GM19238 (cell line): ENCODE measurements at regions not wholly inside any gene's neighbourhood (a gene's known extent, or its start where the extent isn't known, plus 50 kb on each side); places are given as distances from the start of the nearest gene placed in this dataset.

ENCODE experiments used
- DNase-seq: peaks from one replicate; pipeline ENCODE4 v3.0.0; 2011; ENCODE audit warnings: low spot score; ENCODE audit not compliant: insufficient read length

DNA sequence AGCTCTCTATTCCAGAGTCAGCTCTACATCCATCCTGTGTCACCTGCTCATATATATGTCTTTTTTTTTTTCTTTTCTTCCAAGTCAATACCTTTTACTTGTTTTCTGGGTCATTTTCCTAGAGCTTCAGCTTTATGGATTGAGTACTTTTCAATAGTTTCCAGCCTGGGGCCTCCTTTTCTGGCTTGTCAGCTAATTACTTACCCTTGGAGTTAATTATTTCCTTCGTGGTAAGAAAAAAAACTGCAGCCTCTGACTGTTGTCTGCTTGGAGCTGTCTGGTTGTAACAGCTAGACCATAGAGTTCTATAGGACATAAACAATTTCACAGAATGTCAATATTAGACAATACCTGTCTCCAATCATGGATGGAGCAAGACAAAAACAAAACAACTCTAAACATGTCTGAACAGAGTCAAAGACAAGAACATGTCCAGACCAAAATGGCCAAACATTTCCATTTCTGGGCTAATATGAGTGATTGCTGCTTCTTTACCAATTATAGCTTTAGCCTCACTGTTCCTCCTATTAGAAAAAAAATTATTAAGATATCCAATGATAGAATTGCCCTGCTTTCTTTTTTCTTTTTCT lies 643.1 kb downstream of the SLC4A3 start:
- DNase-seq = no peak

DNA sequence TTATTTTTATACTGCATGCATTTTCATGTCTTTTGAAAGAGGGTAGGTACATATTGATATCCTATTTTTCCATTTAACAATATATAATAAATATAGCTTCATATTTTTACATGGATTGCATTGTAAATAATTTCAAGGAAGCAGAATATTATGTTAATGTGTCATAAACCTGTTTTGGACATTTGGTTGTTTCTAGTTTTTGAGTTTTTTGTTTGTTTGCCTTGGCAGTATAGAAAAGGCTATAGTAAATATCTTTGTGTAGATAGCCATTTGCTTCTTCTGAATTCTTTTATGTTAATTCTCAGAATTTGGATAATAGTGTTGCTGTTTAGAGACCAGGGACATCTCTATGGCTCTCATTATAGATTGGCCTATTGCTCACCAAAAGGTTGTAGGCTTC lies 645.2 kb downstream of the SLC4A3 start:
- no peak for DNase-seq

DNA sequence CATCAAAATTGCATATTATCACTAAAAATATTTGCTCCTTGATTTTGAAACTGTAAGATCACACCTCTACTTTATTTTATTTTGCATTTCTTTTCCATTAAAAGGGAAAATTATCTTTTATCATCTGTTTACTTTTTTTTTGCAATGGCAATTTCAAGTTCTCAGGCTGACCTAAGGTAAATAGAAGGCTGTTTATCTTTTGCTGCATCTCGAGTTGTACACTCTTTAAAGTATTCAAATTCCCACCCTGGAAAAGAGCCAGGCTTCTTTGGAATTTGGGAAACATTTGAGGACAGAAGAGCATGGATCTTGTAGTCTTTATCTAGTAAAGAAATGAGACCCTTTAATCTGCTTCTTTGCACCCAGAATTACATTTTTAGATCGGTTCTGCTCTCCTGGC lies 645.7 kb downstream of the SLC4A3 start:
- no peak for DNase-seq

DNA sequence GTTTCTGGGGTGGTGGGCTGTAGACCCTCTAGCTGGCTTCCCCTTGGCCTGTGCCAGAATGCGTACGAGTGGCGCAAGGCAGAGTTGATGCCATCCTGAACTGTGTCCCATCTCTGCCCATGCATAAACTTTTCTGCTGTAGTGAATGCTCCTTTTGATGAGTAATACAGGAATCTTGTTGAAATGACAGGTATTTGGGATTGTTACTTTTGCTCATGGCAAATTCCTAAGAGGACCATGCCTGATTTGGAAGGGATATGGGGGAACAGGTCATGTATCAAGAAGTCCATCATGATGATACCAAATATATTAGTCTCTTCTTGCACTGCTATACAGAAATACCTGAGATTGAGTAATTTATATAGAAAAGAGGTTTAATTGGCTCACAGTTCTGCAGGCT lies 648.0 kb downstream of the SLC4A3 start:
- no peak for DNase-seq

DNA sequence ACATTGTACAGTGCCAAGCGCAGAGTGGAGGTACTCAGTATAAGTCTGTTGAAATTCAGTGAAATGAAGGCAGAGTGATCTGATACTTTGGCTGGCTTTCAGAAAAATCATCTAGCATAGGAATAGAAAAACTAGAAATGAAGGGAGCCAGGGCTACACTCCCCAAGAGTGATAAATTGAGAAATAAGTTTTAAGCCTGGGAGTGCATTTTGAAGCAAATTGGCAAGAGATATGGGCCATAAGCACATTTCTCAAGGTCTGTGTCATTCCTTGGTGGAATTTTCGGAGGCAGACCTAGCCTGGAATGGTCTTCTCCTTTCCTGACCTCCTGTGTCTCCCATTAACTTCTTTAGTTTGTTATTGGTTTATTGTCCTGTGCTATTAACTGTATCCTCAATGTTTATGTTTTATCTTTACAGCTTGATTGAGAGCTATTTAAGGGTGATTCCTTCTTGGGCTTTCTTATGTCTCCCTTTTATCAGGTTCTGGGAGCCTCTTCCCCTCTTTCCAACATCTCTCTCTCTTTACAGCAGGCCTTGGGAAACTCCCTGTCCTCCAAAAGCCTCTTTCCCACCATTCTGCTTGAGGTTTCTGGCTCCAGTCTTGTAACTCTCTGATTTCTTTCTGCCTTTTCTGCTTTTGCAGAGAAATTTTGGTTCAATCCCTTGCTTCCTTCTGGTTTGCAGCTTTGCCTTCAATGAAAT lies 649.5 kb downstream of the SLC4A3 start:
- DNase-seq = no peak

DNA sequence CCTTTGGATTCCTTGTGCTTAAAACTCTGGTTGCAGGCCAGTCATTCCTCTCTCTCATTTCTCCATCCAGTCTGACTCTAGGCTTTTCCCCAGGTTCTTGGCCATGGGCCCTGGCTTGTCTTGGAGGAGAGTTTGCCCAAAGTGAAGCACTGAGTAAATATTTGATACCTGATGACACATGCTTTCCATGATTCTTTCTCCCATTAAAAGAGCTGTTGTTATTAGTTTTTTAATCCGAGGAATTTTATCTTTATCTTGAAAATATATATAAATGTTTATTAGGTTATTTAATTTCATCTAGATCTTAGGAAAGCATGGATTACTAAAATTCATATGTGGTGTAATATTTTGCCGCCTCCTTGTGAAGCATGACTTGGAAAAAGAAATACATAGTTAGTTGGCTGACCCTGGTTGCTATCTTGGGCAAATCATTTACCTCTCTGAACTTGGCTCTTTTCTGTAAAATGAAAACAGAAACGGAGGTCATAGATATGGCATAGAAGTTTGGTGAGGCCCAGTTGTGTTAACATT lies 650.1 kb downstream of the SLC4A3 start:
- DNase-seq = no peak

DNA sequence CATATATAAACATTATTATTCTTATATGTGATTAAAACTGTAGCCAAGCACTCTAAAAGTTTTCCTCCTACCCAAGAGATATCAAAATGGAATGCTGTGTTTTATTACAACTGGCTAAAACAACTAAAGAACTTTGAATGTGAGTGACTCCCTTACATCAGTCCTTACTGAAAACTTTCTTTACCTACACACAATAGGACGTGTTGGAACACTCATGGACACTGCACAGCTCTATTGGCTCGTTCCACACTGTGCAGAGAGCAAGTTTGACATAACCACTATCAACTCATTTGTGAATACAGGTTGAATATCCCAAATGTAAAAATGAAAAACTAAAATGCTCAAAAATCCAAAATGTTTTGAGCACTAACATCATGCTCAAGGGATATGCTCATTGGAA lies 650.6 kb downstream of the SLC4A3 start:
- no peak for DNase-seq

DNA sequence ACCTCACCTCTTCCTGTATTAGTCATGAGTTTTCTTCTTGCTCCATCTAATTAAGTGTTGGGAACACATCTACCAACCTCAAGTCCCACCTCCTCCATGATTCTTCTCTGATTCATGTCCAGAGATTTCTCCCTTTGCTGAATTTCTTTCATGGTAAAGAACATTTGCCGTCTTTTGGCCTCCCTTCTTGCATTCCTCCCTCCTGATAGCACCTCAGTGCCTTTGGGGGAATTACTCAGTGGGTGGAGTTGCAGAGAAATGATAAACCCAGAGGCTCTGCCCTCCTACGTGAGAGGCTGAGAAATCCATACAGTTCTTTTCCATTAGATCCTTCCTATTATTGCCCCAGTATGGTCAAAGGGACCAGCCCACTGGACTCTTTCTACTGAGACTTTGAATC lies 651.9 kb downstream of the SLC4A3 start:
- DNase-seq = no peak

DNA sequence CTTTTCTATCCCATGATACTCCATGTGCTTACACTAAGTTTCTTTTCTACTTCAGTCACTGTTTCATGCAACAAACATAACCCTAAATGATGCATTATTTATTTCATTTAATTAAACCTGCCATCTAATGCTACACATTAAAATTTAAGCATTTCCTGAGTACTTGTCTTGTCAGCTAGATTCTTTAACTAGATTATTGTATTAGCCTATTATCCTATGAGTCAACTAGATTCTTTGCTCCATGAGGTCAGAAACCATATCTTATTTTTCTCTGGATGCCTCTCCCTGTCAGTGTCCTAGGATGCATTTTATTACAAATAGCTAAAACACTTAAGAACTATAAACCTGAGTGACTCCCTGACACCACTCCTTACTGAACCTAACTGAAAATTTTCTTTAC lies 652.4 kb downstream of the SLC4A3 start:
- no peak for DNase-seq

DNA sequence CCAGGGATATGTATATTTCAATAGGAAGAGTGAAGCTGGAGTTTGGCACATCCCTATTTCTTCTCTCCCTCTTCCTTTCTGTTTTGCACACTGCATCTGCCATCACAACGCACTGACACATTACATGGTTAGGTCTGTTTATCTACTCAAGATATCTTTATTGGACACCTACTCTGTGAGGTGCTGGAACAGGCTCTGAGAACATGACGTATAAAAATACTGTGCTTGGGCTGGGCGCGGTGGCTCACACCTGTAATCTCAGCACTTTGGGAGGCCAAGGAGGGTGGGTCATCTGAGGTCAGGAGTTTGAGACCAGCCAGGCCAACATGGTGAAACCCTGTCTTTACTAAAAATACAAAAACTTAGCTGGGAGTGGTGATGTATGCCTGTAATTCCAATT lies 653.3 kb downstream of the SLC4A3 start:
- DNase-seq = no peak

DNA sequence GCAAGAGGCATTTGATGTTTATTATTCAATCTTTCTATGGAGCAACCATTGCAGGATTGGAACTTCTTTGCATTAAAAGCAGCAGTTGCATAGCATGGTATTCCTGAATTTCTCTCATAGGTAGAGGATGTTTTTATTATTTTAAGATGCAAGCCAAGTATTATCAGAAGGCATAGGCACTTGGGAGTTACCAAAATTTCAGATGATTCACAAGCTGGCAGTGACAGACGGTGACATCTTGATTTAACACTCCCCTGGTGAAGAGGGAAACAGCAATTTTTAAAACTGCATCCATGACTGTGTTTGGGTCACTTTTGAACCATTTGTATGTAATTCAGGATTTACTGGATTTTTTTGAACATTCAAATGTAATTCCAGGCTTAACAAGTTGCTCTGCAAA lies 654.3 kb downstream of the SLC4A3 start:
- DNase-seq = no peak

DNA sequence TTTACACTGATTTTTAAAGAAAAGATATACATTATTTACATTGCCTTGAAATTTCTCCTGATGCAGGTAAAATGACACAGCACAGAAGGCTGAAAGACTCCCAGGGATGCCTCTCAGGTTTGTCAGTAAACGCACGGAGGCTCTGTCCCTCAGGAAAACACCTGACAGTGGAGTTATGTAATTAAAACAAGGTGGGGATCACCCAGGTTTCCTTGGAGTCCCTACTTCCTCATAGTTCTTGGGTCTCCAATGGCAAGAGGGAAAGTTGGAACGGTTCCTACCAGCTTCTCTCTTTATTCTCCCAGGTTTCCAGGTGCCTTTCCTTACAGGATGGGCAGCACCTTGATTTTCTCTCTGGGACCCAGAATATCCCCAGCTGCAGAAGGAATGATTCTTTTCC lies 654.8 kb downstream of the SLC4A3 start:
- no peak for DNase-seq

DNA sequence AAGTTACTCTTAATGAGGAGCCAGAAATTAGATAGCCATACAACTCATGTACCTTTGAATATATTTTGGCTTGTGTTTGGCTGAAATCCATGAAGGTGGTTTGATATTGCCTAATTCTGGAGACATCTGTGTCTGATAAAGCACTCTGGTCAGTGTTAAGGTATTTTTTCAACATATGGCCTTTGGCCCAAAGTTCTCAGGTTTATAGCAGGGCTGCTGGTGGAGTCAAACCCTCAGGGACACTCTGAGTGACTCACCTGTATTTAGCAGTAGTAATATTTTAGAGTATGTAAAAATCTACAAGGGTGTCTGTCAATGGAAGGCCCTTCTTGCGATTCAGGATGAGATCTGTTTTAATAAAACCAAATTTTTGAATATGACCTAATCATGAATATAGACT lies 666.5 kb downstream of the SLC4A3 start:
- no peak for DNase-seq

DNA sequence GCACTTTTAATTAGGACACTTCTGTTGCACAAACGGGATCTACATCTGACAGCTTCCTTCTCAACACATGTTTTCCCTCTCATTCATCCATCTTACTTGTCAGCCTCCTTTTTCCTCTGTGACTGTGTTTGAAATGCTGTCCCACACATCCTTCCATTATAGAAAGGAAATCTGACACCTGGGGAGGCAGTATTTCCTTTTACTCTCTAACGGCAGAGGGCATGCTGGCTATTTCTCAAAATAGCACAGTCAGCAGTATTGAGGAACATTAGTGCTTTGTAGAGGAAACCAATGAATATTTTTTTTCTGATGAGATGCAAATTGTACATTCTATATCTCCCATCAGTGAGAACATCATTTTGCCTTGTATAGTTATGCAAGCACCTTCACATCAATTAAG lies 668.7 kb downstream of the SLC4A3 start:
- DNase-seq = no peak

DNA sequence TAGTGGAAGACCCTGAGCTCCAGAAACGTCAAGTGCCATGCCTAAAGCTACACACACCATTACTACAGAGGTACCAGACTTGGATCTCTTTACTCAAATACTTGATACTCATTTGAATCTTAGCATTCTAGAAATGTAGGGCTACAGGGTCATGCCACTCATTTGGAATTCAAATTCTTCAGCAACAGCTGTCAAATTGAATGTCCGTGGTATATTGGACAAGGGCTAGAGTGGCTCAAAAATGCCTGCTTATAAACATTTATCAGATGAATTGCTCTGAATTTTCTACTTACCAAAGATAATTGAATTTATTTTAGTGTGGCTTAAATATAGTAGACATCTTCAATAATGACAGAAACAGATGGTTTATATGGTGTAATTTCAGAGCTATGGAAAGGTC lies 669.7 kb downstream of the SLC4A3 start:
- no peak for DNase-seq

DNA sequence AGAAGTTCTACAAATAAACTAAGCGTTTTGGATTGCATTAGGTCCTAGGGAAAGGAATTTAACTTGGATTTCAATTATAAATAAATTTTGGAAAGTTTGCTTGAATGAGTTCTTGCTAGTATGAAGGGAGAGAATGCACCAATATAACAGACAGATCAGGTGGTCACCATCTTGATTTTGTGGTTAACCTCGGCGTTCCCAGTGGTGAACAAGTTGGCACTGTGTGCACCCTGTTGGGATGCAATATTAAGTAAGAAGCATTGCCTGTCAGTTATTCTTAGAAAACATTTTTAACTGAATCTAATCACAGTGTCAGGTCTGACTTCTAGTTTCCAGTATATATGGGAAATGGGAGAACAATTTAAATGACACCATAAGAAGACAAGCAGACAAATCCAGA lies 673.4 kb downstream of the SLC4A3 start:
- DNase-seq = no peak

DNA sequence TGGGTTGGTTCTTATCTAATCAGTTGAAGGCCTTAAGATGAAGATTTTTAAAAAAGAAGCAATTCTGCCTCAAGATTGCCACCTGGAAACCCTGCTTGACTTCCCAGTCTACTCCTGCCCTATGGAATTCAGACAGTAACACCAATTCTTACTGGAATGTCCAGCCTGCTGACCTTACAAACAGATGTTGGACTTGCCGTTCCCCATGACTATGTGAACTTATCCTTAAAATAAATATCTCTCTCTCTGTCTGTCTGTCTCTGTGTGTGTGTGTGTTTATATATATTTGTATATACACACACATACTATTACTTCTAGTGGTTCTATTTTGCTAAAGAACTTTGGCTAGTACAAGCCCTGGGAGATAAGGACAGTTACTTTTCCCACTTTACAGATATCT lies 675.3 kb downstream of the SLC4A3 start:
- DNase-seq = no peak

DNA sequence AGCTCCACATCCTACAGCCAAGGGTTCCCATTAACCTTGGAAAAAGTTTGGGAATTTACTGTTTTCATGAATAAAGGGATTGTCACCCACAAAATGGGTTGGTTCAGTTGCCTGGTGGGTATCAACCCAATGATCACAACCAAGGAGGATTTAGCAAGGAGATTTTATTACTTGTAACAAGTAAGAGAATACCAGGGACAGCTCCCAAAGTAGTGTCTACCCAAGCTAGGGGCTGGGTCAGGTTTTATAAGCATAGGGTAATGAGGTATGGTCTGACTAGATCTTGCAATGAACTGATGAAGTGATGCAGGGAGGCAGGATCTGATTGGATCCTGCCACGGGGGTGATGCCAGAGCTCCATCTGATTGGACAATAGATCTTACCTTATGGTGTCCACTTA lies 681.8 kb downstream of the SLC4A3 start:
- no peak for DNase-seq

DNA sequence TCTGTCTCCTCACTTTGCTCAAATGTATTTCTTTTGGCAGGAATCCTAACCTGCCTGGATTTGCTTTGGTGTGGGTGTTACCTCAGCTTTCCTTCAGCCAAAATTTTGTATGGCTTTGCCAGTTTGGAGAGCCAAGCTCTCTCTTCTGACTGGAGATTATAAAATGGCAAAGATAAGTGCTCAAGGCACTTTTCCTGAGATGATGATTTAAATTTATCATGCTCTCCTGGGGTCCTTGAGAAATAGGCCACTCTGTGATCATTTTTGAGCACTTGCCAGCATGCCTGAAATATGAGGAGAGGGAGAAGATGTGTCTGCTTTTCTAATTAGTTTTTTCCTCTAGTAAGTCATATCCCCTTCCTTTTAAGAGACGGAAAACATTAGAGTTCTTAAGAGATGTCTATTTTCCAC lies 683.0 kb downstream of the SLC4A3 start:
- DNase-seq = no peak

DNA sequence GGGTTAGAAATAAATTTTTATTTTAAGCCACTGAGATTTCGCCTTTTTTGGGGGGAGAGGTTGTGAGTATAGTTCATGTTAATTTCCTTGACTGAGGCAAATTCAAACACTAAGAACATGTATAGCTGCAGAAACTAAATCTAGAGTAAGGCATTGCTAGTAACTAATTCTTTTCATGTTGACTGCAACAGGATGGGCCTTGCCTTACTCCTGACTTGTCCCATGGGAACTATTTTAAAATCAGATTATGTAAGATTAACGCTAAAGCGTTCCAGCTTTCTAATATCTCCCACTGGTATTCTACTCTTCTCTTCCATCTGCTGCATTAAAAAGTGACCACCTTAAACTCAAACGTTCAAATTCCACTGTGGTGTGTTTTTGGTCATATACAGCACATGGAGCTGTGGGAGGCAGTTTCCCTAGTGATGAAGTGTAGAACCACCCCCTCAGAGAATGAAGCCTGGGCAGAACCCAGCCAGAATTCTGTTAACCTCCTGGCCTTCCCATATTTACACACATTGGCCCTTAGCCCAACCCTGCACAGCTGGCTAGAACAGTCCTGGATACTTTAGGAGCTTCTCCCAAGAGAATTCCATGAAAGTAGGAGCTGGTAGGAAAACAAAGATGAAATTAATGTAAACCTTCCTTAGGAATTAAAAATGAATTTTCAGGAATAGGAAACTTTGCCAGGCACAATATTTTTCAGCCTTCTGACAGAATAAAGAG lies 687.8 kb downstream of the SLC4A3 start:
- no peak for DNase-seq

DNA sequence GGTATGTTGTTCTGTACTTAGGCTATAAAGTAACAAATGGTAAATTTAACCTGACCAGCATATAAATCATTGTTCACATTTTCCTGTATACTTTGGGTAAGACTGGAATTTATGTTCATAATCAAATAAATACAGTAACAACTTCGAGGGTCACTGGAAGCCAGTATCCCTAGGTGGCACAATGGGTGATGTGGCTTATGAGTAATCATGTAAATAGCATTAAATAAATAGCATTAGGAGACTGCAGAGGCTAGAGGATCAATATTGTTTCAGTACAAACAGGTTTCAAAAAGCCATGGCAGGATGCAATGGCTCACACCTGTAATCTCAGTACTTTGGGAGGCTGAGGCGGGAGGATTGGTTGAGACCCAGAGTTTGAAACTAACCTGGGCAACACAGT lies 690.6 kb downstream of the SLC4A3 start:
- no peak for DNase-seq

DNA sequence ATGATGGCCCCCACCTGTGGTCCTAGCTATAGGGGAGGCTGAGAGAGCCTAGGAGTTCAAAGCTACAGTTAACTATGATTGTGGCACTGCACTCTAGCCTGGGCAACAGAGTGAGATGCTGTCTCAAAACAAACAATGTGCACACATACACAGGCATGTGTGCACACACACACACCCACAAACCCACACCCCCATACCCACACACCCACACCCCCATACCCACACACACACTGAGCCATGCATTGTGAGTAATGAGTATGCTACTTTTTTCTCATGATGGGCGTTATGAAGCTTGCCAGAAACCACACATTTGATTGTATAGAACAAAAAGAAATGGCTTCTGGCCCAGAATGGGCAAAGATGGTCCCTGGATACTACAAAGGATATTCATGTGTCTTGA lies 691.1 kb downstream of the SLC4A3 start:
- DNase-seq = no peak

DNA sequence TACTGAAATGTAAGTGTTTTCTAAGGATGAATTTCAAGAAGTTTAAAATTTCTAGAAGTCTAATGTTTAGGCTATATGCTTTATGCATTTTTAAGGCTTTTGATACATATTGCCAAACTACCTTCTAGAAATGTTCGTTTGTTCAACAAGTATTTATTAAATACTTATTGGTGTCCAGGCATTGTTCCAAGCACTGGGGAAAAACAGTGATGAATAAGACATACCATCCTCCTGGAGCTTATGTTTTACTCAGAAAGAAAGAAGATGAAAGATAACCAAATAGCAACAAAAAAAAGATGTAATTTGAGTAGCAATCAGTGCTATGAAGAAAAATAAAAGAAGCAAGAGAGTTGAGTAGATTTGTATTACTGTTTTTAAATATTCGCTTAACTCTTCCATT lies 692.9 kb downstream of the SLC4A3 start:
- no peak for DNase-seq
